ENCODE measurements at regions not wholly inside any gene's neighbourhood (a gene's known extent, or its start where the extent isn't known, plus 50 kb on each side); places are given as distances from the start of the nearest gene placed in this dataset.
"Not testable (repeated sequence)": the region's sequence is repeated elsewhere in the genome, so short reads cannot be mapped to it uniquely, and the experiment has no call there.

GRCh38 chr21:10368323-10368798 lies 153.0 kb upstream of the TPTE start:
- not testable (repeated sequence) for TF ChIP-seq CTCF, POLR2A (IDR thresholded peaks at IDR 0.05)

All from testis (tissue), 2 donors.